ENCODE measurements at regions not wholly inside any gene's neighbourhood (a gene's known extent, or its start where the extent isn't known, plus 50 kb on each side); places are given as distances from the start of the nearest gene placed in this dataset.
"Not testable (repeated sequence)": the region's sequence is repeated elsewhere in the genome, so short reads cannot be mapped to it uniquely, and the experiment has no call there.

- Histone ChIP-seq H3K9me3 (no peaks in the 10 kb centered on the region), H3K36me3 (no peaks in the 10 kb centered on the region), H3K27ac (no peak overlapping the region), H3K4me1 (ENCODE audit: control insufficient read depth in 1 of 2, low read depth in 2 of 2) (no peaks in the 10 kb centered on the region), H3K27me3 (replicated peaks; ENCODE audit: insufficient read depth) (no peaks in the 10 kb centered on the region), H3K4me3 (no peak overlapping the region)
- ATAC-seq (ENCODE audit: insufficient number of reproducible peaks, low FRiP score, low read depth), result no peak
- TF ChIP-seq, protein P1, sequence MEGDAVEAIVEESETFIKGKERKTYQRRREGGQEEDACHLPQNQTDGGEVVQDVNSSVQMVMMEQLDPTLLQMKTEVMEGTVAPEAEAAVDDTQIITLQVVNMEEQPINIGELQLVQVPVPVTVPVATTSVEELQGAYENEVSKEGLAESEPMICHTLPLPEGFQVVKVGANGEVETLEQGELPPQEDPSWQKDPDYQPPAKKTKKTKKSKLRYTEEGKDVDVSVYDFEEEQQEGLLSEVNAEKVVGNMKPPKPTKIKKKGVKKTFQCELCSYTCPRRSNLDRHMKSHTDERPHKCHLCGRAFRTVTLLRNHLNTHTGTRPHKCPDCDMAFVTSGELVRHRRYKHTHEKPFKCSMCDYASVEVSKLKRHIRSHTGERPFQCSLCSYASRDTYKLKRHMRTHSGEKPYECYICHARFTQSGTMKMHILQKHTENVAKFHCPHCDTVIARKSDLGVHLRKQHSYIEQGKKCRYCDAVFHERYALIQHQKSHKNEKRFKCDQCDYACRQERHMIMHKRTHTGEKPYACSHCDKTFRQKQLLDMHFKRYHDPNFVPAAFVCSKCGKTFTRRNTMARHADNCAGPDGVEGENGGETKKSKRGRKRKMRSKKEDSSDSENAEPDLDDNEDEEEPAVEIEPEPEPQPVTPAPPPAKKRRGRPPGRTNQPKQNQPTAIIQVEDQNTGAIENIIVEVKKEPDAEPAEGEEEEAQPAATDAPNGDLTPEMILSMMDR (IDR thresholded peaks at IDR 0.05), result no peak
- DNase-seq (ENCODE audit: low spot score), result no peak
Measured at GRCh38 chr5:13581132-13581531, 363.4 kb downstream of the DNAH5 start.

GRCh38 chr5:13580058-13580457 lies 364.4 kb downstream of the DNAH5 start:
- ATAC-seq (ENCODE audit: insufficient number of reproducible peaks, low FRiP score, low read depth), result no peak
- no peaks in the 10 kb centered on the region for H3K4me1 ChIP-seq (ENCODE audit: control insufficient read depth in 1 of 2, low read depth in 2 of 2)
- DNase-seq (ENCODE audit: low spot score), result no peak
- no peak overlapping the region for H3K4me3 ChIP-seq
- no peaks in the 10 kb centered on the region for H3K9me3 ChIP-seq
- TF ChIP-seq, protein P1 (IDR thresholded peaks at IDR 0.05), result no peak
- H3K27me3 ChIP-seq (replicated peaks; ENCODE audit: insufficient read depth), result no peaks in the 10 kb centered on the region
- H3K36me3 ChIP-seq, result no peaks in the 10 kb centered on the region
- H3K27ac ChIP-seq, result no peak overlapping the region

GRCh38 chr5:13579091-13579490 lies 365.4 kb downstream of the DNAH5 start:
- not testable (repeated sequence) for DNase-seq (ENCODE audit: low spot score); H3K4me3 ChIP-seq; H3K36me3 ChIP-seq; H3K4me1 ChIP-seq (ENCODE audit: control insufficient read depth in 1 of 2, low read depth in 2 of 2); ATAC-seq (ENCODE audit: insufficient number of reproducible peaks, low FRiP score, low read depth); H3K27me3 ChIP-seq (replicated peaks; ENCODE audit: insufficient read depth); H3K27ac ChIP-seq; H3K9me3 ChIP-seq

DNA sequence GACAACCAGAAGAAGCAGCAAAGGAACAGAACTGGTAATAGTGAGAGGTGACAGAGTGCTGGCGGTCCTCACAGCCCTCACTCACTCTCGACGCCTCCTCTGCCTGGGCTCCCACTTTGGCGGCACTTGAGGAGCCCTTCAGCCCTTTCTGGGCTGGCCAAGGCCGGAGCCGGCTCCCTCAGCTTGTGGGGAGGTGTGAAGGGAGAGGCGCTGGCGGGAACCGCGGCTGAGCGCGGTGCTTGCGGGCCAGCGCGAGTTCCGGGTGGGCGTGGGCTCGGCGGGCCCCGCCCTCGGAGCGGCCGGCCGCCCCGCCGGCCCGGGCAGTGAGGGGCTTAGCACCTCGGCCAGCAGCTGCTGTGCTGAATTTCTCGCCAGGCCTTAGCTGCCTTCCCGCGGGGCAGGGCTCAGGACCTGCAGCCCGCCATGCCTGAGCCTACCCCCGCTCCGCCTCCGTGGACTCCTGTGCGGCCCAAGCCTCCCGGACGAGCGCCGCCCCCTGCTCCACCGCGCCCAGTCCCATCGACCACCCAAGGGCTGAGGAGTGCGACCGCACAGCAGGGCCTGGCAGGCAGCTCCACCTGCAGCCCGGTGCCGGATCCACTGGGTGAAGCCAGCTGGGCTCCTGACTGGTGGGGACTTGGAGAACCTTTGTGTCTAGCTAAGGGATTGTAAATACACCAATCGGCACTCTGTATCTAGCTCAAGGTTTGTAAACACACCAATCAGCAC lies 366.0 kb downstream of the DNAH5 start:
- DNase-seq (ENCODE audit: low spot score); H3K9me3 ChIP-seq; H3K4me1 ChIP-seq (ENCODE audit: control insufficient read depth in 1 of 2, low read depth in 2 of 2); ATAC-seq (ENCODE audit: insufficient number of reproducible peaks, low FRiP score, low read depth); H3K27me3 ChIP-seq (replicated peaks; ENCODE audit: insufficient read depth); H3K36me3 ChIP-seq; H3K4me3 ChIP-seq; H3K27ac ChIP-seq: not testable (repeated sequence)

GRCh38 chr5:13574574-13574973 lies 369.9 kb downstream of the DNAH5 start:
- no peak for DNase-seq (ENCODE audit: low spot score)
- no peaks in the 10 kb centered on the region for H3K4me1 ChIP-seq (ENCODE audit: control insufficient read depth in 1 of 2, low read depth in 2 of 2)
- no peaks in the 10 kb centered on the region for H3K36me3 ChIP-seq
- H3K27me3 ChIP-seq (replicated peaks; ENCODE audit: insufficient read depth), result no peaks in the 10 kb centered on the region
- no peak for ATAC-seq (ENCODE audit: insufficient number of reproducible peaks, low FRiP score, low read depth)
- TF ChIP-seq, protein P1 (IDR thresholded peaks at IDR 0.05), result no peak
- no peak overlapping the region for H3K4me3 ChIP-seq
- H3K9me3 ChIP-seq, result no peaks in the 10 kb centered on the region
- H3K27ac ChIP-seq, result no peak overlapping the region

DNA sequence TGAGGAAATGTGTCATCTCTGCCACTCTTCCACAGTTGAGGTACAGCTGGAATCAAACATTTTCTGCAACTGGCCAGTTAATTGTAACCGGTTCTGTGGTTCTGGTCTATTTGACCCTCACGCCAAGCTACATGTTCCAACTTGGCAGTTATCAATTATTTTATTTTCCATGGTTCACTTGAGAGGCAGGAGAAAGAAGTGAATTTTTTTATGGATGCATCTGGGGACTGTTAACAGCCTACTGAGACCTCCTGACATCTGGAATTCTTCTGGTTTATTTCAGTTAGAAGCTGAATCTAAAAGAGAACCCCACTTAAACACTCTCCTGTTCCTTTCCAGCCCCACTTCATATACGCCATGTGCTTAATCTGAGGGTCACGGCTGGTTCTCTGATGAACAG lies 372.3 kb downstream of the DNAH5 start:
- Histone ChIP-seq H3K36me3 (no peaks in the 10 kb centered on the region), H3K27me3 (replicated peaks; ENCODE audit: insufficient read depth) (no peaks in the 10 kb centered on the region), H3K4me3 (no peak overlapping the region), H3K27ac (no peak overlapping the region), H3K4me1 (ENCODE audit: control insufficient read depth in 1 of 2, low read depth in 2 of 2) (no peaks in the 10 kb centered on the region), H3K9me3 (no peaks in the 10 kb centered on the region)
- no peak for DNase-seq (ENCODE audit: low spot score)
- TF ChIP-seq, protein P1 (IDR thresholded peaks at IDR 0.05), result no peak
- no peak for ATAC-seq (ENCODE audit: insufficient number of reproducible peaks, low FRiP score, low read depth)

Measured in thoracic aorta (tissue), 2 donors.